ENCODE measurements at regions not wholly inside any gene's neighbourhood (a gene's known extent, or its start where the extent isn't known, plus 50 kb on each side); places are given as distances from the start of the nearest gene placed in this dataset.
"Not testable (repeated sequence)": the region's sequence is repeated elsewhere in the genome, so short reads cannot be mapped to it uniquely, and the experiment has no call there.

- DNase-seq: no peak
These were observed 603.3 kb downstream of the PTPRC start for GRCh38 chr1:199242147-199242546.

- DNase-seq: no peak
These were observed 603.8 kb downstream of the PTPRC start for GRCh38 chr1:199242601-199243000.

- peak; percentile 56 for DNase-seq
These were observed 604.7 kb downstream of the PTPRC start for GRCh38 chr1:199243423-199244061.

- DNase-seq: no peak
These were observed 607.1 kb downstream of the PTPRC start for GRCh38 chr1:199245946-199246345.

- DNase-seq: no peak
These were observed 607.9 kb downstream of the PTPRC start for GRCh38 chr1:199246716-199247115.

GRCh38 chr1:199247891-199248290 lies 609.1 kb downstream of the PTPRC start:
- no peak for DNase-seq

GRCh38 chr1:199254040-199254439 lies 615.2 kb downstream of the PTPRC start:
- not testable (repeated sequence) for DNase-seq

GRCh38 chr1:199261328-199261727 lies 622.5 kb downstream of the PTPRC start:
- DNase-seq: no peak

GRCh38 chr1:199264283-199264682 lies 625.4 kb downstream of the PTPRC start:
- no peak for DNase-seq

- DNase-seq: no peak
These were observed 626.1 kb downstream of the PTPRC start for GRCh38 chr1:199264911-199265310.

- peak; percentile 10 for DNase-seq
These were observed 626.5 kb downstream of the PTPRC start for GRCh38 chr1:199265319-199265718.

- DNase-seq: no peak
These were observed 630.4 kb downstream of the PTPRC start for GRCh38 chr1:199269241-199269640.

GRCh38 chr1:199272139-199272544 lies 633.3 kb downstream of the PTPRC start:
- DNase-seq: peak; percentile 54

- DNase-seq: peak; percentile 97
These were observed 633.8 kb downstream of the PTPRC start for GRCh38 chr1:199272628-199273086.

GRCh38 chr1:199273837-199274379 lies 635.1 kb downstream of the PTPRC start:
- peak; percentile 63 for DNase-seq

- DNase-seq: no peak
These were observed 640.2 kb downstream of the PTPRC start for GRCh38 chr1:199279067-199279466.

- DNase-seq: peak; percentile 46
These were observed 641.2 kb downstream of the PTPRC start for GRCh38 chr1:199279872-199280645.

- DNase-seq: peak; percentile 40
These were observed 644.0 kb downstream of the PTPRC start for GRCh38 chr1:199282751-199283305.

GRCh38 chr1:199283794-199284193 lies 645.0 kb downstream of the PTPRC start:
- DNase-seq: no peak

GRCh38 chr1:199287206-199287605 lies 648.4 kb downstream of the PTPRC start:
- DNase-seq: no peak

- DNase-seq: no peak
These were observed 648.8 kb downstream of the PTPRC start for GRCh38 chr1:199287647-199288046.

GRCh38 chr1:199290186-199290585 lies 651.3 kb downstream of the PTPRC start:
- peak; percentile 49 for DNase-seq

GRCh38 chr1:199291022-199291740 lies 652.3 kb downstream of the PTPRC start:
- no peak for DNase-seq
